22Rv1 (cell line): ENCODE measurements at regions not wholly inside any gene's neighbourhood (a gene's known extent, or its start where the extent isn't known, plus 50 kb on each side); places are given as distances from the start of the nearest gene placed in this dataset.

Experiments
- H3K27ac ChIP-seq: fragments of 450-650 bp; 2 replicates; pipeline ENCODE4 v1.5.1; 2017
- ZFX ChIP-seq: fragments of 450-650 bp; IDR thresholded peaks from 2 replicates; pipeline ENCODE4 v1.6.1; 2017; ENCODE audit warnings: antibody characterized with exemption, borderline replicate concordance
- TF ChIP-seq, protein P1 (sequence below): fragments of 450-650 bp; IDR thresholded peaks from 2 replicates; pipeline ENCODE4 v1.5.1; 2017; ENCODE audit warnings: mild to moderate bottlenecking

DNA sequence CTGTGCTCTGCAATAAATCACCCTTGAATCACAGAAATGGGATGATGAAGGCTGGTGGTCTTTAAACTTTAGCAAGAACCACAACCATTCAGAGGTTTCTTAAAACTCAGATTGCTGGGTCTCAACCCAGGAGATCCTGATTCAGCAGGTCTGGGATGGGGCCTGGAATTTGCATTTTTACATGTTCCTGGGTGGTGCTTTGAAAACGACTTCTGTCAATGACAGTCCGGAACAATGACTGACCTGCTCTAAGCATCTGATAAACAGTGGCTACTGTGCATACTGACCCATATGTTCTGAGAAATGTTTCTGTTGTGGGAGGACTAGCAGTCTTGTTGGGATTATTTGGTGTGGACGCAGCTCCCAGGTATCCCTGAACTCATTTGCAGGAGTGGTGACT, 92.7 kb downstream of the GADD45G start:
- TF ChIP-seq, protein P1, sequence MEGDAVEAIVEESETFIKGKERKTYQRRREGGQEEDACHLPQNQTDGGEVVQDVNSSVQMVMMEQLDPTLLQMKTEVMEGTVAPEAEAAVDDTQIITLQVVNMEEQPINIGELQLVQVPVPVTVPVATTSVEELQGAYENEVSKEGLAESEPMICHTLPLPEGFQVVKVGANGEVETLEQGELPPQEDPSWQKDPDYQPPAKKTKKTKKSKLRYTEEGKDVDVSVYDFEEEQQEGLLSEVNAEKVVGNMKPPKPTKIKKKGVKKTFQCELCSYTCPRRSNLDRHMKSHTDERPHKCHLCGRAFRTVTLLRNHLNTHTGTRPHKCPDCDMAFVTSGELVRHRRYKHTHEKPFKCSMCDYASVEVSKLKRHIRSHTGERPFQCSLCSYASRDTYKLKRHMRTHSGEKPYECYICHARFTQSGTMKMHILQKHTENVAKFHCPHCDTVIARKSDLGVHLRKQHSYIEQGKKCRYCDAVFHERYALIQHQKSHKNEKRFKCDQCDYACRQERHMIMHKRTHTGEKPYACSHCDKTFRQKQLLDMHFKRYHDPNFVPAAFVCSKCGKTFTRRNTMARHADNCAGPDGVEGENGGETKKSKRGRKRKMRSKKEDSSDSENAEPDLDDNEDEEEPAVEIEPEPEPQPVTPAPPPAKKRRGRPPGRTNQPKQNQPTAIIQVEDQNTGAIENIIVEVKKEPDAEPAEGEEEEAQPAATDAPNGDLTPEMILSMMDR, result no peak
- no peak for TF ChIP-seq ZFX
- no peak overlapping the region for H3K27ac ChIP-seq

DNA sequence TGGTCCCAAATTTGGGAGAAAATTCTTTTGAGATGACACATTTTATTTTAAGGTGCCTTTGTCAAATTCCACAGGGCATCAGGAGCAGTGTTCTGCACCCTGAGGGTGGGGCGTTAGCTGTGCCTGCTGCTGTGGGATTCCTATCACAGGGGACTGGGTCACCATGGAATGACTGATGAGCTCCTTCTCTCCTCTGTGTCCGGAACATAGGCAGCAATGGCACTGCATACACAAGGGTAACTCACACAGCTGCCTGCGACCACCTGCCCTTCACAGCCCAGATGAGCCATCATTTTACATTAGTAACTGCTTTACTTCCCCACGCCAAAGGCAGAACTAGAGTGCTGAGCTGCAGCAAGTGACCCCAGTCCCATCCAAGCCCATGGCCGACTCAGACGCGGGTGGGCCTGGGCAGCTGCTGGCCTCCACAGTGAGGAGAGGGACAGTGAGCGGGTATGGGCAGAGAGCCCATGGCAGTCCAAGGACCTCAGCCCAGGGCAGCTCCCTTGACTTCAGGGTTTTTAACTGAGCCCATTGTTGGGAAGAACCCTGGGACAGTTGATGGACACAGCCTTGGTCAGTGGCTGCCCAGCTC, 93.7 kb downstream of the GADD45G start:
- no peak for TF ChIP-seq ZFX
- TF ChIP-seq, protein P1, result no peak

DNA sequence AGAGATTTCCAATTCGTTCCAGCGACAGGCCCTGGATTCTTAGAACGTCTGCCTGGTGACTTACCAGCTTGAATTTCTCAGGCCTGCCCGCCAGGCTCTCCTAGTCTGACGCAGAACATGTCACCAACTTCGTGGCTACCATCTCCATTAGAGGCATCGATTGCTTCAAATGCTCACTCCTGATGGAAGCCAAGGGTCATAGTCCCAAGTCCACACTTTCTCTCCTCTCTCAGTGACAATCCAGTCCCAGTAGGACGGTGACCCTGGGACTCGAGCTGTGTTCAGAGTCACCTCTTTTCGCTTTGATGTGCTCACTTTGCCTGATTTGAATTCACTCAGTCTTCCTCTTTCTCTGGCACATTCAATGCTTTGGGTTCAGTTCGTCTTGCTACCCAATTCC, 94.8 kb downstream of the GADD45G start:
- H3K27ac ChIP-seq, result no peak overlapping the region
- no peak for TF ChIP-seq ZFX
- TF ChIP-seq, protein P1, result no peak

More for the DNA sequence above, 93.7 kb downstream of the GADD45G start:
- no peak overlapping the region for H3K27ac ChIP-seq

DNA sequence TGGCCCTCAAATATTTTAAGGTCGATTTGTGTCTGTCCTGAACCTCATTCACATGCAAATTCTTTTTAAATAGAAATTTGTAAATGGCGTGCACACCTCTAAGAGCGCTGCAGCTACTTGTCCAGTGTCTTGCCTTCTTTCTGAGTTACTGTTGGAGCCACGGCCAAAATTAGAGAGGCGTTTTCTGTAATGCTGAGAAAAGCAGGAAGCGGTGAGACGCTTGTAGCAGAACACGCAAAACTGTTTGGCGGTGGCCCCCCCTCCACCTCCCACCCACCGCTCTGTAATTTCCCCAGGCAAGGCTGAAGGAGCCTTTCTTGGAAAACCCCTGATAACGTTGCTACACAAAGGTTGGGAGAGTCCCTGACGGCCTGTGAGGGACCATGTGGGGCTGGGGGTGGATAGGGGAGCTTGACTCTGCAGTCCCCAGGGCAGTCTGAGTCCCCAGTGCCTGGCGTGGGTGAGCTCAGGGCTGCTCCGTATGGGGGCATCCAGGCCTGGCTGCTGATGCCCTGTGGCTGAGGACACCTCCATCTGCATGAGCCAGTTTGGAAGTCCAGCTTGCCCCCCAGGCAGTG, 96.5 kb downstream of the GADD45G start:
- TF ChIP-seq, protein P1, result no peak
- TF ChIP-seq ZFX, result no peak
- H3K27ac ChIP-seq, result no peak overlapping the region

DNA sequence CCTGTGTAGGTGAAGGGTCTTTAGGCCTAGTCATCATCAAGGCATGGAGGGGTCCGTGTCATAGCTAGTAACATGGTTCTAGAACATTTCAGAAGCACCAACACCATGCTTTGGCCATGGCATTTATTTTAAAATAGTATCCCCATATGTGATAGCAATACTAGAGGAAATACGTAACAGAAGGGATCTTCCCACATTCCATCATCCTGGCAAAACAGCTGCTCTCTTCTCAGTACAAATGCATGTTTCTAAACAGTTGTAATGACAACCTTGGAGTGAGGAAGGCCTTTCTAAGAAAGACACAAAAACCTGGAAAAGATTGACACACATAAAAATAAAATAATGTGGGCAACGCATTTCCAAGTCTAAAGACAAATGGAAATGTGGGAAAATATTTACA, 97.6 kb downstream of the GADD45G start:
- no peak for TF ChIP-seq ZFX
- TF ChIP-seq, protein P1, result no peak
- no peak overlapping the region for H3K27ac ChIP-seq

DNA sequence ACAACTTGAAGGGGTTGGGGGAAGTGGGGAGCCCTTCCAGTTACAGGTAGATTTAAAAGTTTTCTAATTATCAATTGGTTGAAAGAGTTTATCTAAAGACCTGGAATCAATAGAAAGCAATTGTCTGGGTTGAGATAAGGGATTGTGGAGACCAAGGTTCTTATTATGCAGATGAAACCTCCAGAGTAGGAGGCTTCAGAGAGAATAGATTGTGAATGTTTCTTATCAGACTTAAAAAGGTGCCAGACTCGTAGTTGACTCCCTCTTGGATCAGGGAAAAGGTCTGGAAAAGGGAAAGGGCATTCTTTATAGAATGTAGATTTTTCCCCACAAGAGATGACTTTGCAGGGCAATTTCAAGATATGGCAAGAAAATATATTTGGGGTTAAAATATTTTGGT, 100.8 kb downstream of the GADD45G start:
- no peak overlapping the region for H3K27ac ChIP-seq

DNA sequence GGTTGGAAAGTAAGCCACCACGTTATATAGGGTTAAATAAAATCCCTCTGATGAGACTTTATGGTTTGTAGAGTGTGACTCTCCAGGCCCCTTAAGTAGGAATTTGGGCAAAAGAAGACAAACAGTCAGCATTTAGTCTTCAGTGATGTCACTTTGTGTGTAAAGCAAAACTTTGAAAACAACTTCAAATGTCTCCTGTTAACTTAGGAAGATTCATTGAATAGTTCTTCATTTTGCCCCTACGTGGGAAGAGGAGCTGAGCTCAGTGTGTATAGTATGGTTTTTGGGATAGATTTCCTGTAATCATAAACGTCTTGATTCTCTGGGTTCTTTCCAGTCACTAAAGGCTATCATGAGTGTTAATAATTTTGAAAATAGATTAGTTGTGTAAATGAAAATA, 101.3 kb downstream of the GADD45G start:
- TF ChIP-seq, protein P1, result no peak
- TF ChIP-seq ZFX, result no peak
- no peak overlapping the region for H3K27ac ChIP-seq

More for the DNA sequence above, 100.8 kb downstream of the GADD45G start:
- TF ChIP-seq, protein P1, result no peak
- TF ChIP-seq ZFX, result no peak
